GM19240 (cell line): ENCODE measurements at regions not wholly inside any gene's neighbourhood (a gene's known extent, or its start where the extent isn't known, plus 50 kb on each side); places are given as distances from the start of the nearest gene placed in this dataset.
"Not testable (repeated sequence)": the region's sequence is repeated elsewhere in the genome, so short reads cannot be mapped to it uniquely, and the experiment has no call there.

Experiments
- DNase-seq: peaks from one replicate; pipeline ENCODE4 v3.0.0; 2011; ENCODE audit warnings: low spot score; ENCODE audit not compliant: insufficient read length

- DNase-seq = no peak
Observed at GRCh38 chr12:86621957-86622356, 365.8 kb upstream of the MGAT4C start.

- DNase-seq = no peak
Observed at GRCh38 chr12:86613311-86613710, 357.1 kb upstream of the MGAT4C start.

- DNase-seq = no peak
Observed at GRCh38 chr12:86608638-86609037, 352.4 kb upstream of the MGAT4C start.

- no peak for DNase-seq
Observed at GRCh38 chr12:86601550-86602308, 345.5 kb upstream of the MGAT4C start.

GRCh38 chr12:86600664-86601231 lies 344.6 kb upstream of the MGAT4C start:
- no peak for DNase-seq

GRCh38 chr12:86597431-86597830 lies 341.2 kb upstream of the MGAT4C start:
- no peak for DNase-seq

GRCh38 chr12:86590296-86590695 lies 334.1 kb upstream of the MGAT4C start:
- DNase-seq = no peak

GRCh38 chr12:86574143-86574542 lies 318.0 kb upstream of the MGAT4C start:
- no peak for DNase-seq

- no peak for DNase-seq
Observed at GRCh38 chr12:86572455-86572854, 316.3 kb upstream of the MGAT4C start.

GRCh38 chr12:86565038-86565437 lies 308.8 kb upstream of the MGAT4C start:
- no peak for DNase-seq

- DNase-seq = not testable (repeated sequence)
Observed at GRCh38 chr12:86555491-86555890, 299.3 kb upstream of the MGAT4C start.

- no peak for DNase-seq
Observed at GRCh38 chr12:86551146-86551571, 295.0 kb upstream of the MGAT4C start.

GRCh38 chr12:86550218-86551145 lies 294.3 kb upstream of the MGAT4C start:
- DNase-seq = no peak

GRCh38 chr12:86543716-86544115 lies 287.5 kb upstream of the MGAT4C start:
- no peak for DNase-seq

GRCh38 chr12:86530996-86531655 lies 274.9 kb upstream of the MGAT4C start:
- no peak for DNase-seq

- no peak for DNase-seq
Observed at GRCh38 chr12:86526060-86526595, 269.9 kb upstream of the MGAT4C start.

GRCh38 chr12:86523844-86524243 lies 267.7 kb upstream of the MGAT4C start:
- no peak for DNase-seq

- DNase-seq = no peak
Observed at GRCh38 chr12:86521870-86522269, 265.7 kb upstream of the MGAT4C start.

- no peak for DNase-seq
Observed at GRCh38 chr12:86513226-86513625, 257.0 kb upstream of the MGAT4C start.

GRCh38 chr12:86496595-86496994 lies 240.4 kb upstream of the MGAT4C start:
- DNase-seq = no peak

- no peak for DNase-seq
Observed at GRCh38 chr12:86484473-86484872, 228.3 kb upstream of the MGAT4C start.
